HG03520 (cell line): ENCODE measurements at regions not wholly inside any gene's neighbourhood (a gene's known extent, or its start where the extent isn't known, plus 50 kb on each side); places are given as distances from the start of the nearest gene placed in this dataset.

Experiments
- ATAC-seq: cut with Tn5 transposase; IDR thresholded peaks from one replicate; pipeline ENCODE4 v1.9.1; 2021; ENCODE audit warnings: mild to moderate bottlenecking, moderate library complexity; ENCODE audit not compliant: unreplicated experiment

- ATAC-seq: no peak
Measured at GRCh38 chr4:19372390-19372789, 879.3 kb upstream of the SLIT2 start.

DNA sequence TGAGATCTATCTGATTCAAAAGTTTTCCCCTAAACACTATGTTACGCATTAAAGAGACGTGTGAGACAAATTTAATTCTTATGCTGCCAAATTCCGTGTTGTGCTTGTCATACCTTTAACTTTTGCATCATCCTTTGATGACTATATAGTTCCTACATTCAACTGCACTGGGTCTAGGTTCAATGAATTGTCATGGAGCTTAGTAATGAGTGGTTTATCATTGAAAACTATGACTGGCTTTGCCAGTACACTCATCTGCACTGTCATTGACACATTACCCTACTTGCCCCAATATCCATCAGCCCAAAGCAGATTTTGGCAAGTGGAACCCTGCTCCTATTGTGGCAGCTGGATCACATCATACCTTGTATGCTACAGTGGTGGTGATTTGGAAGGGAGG is 882.9 kb upstream of the SLIT2 start:
- ATAC-seq: no peak

- no peak for ATAC-seq
Measured at GRCh38 chr4:19366916-19367315, 884.8 kb upstream of the SLIT2 start.

DNA sequence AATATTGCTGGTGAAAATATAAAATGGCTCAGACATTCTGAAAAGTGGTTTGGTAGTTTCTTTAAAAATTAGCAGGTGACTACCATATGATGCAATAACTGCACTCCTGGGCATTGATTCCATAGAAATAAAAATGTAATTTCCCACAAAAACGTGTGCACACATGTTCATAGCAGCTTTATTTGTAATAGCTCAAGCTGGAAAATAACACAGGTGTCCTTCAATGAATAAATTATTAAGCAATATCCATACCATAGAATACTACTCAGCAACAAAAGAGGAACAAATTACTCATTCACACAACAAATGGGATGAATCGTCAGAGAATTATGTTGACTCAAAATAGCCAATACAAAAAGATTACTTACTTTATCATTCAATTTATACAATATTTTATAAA is 893.7 kb upstream of the SLIT2 start:
- ATAC-seq: no peak

DNA sequence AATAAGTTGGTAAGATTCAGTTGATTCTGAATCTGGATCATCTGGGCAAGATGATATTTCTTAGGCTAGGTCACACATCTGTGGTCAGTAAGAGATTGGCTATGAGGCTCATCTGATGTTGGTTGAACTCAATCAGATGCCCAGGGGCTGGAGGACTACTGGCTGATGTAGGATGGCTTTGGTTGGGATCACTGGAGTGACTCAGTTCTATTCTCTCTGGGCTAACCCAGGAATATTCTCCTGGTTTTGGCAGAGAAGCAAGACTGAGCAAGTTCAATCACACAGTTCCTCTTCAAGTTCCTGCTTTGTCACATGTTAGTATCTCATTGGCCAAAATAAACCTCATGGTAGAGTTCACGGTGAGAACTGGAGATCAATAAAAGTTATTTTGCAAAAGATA is 902.3 kb upstream of the SLIT2 start:
- no peak for ATAC-seq

DNA sequence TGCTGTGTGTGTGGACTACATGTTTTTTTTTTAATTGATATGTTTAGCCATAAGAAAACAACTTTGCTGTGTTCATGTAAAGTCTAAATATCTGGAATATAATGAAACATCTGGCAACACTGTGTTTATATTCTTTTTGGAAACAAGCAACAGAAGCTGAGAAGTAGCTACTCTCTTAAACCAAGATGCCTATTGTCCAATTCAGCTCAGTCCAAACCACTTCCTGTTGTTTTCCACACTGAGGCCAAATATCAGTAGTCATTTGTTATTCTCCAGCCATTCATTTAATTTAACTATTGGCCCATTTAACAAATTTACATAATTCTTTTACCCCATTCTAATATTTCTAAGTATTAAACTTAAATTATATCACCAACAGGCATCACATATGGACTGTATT is 903.0 kb upstream of the SLIT2 start:
- no peak for ATAC-seq

DNA sequence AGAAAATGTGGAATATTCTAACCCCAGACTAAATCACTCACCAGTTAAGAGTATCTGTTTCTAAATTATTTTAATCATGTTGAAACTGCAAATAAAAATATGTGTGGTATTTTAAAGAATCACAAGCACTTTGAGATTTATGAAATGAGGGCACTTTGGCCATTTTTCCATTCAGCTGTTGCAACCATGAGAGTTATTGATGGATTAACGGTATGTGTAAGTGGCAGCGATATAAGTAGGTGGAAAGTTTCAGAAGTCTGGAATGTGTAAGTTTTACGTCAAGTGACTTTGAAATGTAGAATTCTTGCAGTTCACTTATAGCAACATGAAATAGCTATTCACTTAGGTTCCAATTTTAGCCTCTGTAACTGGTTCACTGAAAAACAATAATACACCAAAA is 905.1 kb upstream of the SLIT2 start:
- no peak for ATAC-seq

DNA sequence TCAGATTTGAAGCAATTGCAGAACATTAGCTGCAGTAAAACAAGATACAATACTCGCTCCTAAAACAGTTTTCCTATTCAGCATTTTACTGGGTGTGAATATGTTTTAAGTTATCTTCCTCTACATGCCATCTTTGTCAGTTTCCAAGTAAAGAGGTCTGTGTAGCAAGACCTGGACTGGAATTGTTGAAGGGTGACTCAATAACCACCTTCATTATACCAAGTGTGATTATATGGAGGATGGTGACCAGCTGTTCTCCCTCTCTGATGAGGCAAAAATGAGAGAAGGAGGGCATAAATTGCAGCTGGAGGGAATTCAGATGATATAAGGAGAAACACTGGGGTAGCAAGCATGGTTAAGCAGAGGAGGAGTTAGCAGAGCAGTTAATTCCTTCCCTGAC is 922.1 kb upstream of the SLIT2 start:
- no peak for ATAC-seq

- ATAC-seq: no peak
Measured at GRCh38 chr4:19329077-19329476, 922.6 kb upstream of the SLIT2 start.

DNA sequence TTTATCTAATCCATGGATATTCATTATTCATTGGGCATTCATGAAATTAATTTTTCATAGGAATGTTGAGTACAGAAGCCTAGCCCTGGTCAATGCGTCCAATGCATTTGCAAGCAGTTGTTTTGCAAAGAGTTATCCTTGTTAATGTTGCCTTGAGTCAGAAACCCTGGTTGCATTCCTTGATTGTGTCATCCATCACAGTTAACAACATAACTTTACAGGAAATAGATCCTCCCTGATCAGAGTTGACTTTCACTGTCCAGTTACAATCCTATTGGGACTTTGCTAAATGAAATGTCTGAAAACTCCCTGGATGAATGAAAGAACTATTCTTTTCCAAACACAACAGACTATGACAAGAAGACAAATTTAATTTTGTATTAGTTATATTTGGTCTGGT is 924.3 kb upstream of the SLIT2 start:
- ATAC-seq: no peak

DNA sequence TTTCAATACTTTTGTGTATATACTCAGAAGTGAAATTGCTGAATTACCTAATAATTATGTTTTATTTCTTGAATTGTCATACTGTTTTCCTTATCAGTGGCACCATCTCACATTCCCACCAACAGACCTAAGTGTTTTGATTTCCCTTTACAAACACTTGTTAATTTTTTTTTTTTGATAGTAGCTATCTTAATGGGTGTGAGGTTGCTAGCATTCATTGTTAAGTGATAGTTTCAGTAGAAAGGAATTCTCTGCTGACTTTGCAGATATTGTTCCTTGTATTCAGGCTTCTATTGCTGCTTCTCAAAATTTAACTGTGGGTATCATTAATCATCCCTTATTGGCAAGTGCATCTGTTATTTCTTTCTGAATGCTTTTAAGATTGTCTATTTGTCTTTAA is 927.5 kb upstream of the SLIT2 start:
- no peak for ATAC-seq

DNA sequence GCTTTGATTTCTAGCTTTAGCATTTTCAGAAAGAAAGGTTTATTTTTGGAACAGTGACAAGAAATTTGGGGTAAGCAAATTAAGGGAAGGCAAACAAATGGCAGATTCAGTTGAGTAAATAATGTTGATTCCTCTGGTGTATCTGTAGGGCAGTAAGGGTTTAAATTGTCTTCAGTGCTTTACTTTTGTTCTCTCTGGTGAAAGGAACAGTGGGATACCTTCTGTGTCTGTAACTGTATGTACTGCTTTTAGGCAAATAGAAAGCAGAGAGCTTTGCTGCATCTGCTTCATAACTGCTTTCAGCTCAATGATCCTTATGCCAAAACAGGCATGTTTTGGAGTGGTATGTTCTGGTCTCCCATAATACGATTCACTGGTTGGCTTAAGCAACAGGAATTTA is 932.1 kb upstream of the SLIT2 start:
- ATAC-seq: no peak

DNA sequence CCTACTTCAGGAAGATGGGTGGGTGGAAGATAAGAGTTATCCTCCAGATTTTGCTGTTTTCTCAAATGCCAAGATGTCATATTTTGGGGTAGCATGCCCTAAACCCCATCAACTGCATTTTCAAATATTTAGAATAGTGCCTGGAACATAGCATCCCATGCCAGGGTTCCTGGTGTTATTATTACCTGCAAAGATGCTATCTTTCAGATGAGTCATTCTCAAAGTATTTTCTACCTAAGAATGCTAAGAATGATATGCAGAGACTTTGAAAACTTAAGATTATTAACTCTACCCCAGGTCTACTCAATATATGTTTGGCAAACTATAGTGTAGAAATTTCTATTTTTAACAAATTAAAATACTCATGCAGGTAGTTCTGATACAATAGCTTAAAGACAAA is 934.3 kb upstream of the SLIT2 start:
- no peak for ATAC-seq

GRCh38 chr4:19314116-19314515 is 937.6 kb upstream of the SLIT2 start:
- no peak for ATAC-seq

- no peak for ATAC-seq
Measured at GRCh38 chr4:19309378-19309777, 942.3 kb upstream of the SLIT2 start.

DNA sequence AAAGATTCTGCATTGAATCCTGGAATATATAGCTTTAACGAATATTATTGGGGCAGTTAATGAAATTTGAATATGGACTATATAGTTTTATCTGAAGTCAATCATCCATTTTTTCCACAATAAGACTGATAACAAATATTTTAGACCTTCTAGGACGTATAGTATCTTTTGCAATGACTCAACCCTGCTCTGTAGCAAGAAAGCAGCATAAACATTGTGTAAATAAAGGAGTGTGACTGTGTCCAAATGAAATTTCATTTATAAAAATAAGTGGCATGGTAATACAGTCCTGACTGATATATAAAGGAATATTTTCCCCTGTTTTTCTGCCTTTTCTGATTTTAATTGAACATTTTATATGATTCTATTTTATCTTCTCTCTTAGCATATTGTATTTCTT is 947.7 kb upstream of the SLIT2 start:
- ATAC-seq: no peak

GRCh38 chr4:19301527-19301926 is 950.2 kb upstream of the SLIT2 start:
- ATAC-seq: no peak

DNA sequence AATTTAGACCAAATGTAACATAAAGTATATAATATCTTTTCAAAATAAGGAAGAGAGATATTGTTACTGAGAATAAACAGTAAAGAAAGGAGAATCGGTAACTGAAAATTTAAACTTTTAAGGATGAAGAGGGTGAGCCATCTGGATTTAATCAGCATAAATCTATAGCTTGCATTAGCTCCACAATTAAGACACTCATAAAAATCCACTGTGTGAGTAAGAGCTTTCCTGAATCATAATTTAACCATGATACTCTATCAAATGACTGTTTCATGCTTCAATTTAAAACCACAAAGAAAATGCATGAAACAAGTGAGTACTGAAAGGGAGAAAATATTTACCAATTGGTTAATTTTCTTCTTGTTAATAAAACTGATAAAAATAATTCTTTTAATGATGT is 951.5 kb upstream of the SLIT2 start:
- ATAC-seq: no peak

GRCh38 chr4:19298998-19299397 is 952.7 kb upstream of the SLIT2 start:
- ATAC-seq: no peak

DNA sequence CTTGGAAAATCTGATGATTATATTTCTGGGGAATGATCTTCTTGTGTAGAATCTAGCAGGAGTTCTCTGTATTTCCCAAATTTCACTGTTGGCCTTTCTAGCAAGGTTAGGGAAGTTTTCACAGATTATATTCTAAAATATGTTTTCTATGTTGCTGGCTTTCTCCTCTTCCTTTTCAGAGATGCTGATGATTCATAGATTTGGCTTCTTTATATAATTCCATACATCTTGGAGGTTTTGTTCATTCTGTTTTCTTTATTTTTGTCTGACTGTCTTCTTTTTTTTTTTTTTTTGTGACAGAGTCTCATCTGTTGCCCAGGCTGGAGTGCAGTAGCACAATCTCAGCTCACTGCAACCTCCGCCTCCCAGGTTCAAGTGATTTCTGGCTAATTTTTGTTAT is 957.9 kb upstream of the SLIT2 start:
- no peak for ATAC-seq

- ATAC-seq: no peak
Measured at GRCh38 chr4:19293080-19293479, 958.6 kb upstream of the SLIT2 start.

GRCh38 chr4:19286924-19287323 is 964.8 kb upstream of the SLIT2 start:
- ATAC-seq: no peak

GRCh38 chr4:19285146-19285545 is 966.6 kb upstream of the SLIT2 start:
- no peak for ATAC-seq

- ATAC-seq: no peak
Measured at GRCh38 chr4:19278665-19279064, 973.0 kb upstream of the SLIT2 start.
